B cell (primary cell): ENCODE measurements at regions not wholly inside any gene's neighbourhood (a gene's known extent, or its start where the extent isn't known, plus 50 kb on each side); places are given as distances from the start of the nearest gene placed in this dataset.
"Not testable (repeated sequence)": the region's sequence is repeated elsewhere in the genome, so short reads cannot be mapped to it uniquely, and the experiment has no call there.

Source experiments
- ATAC-seq: fragments of 200-7000 bp; cut with Tn5 transposase; one replicate; pipeline ENCODE4 v1.10.0; 2021; ENCODE audit warnings: low read depth, mild to moderate bottlenecking, moderate number of reproducible peaks, moderate library complexity
- CTCF ChIA-PET: fragments of 350-600 bp; sonication (Branson Sonifier 250); formaldehyde crosslinking; loops from one replicate; lab custom pipeline; 2021; ENCODE audit warnings: antibody characterized with exemption, inconsistent platforms; lab: Charles Lee
- POLR2A ChIA-PET: fragments of 350-600 bp; sonication (Branson Sonifier 250); formaldehyde crosslinking; loops from one replicate; lab custom pipeline; 2021; ENCODE audit warnings: antibody characterized with exemption; lab: Charles Lee
- DNase-seq: peaks from one replicate; pipeline ENCODE4 v3.0.0; 2013
- H2AFZ ChIP-seq: 2 replicates; pipeline ENCODE4 v1.6.1; 2012; ENCODE audit warnings: mild to moderate bottlenecking, low read depth, low read length; ENCODE audit not compliant: insufficient read depth, poor library complexity, severe bottlenecking
- H3K27ac ChIP-seq, 2 donors: 1 replicate in 1 of 2; 2 replicates in 1 of 2; pipeline ENCODE4 v1.5.1; 2012 to 2013; ENCODE audit warnings: low read length in 2 of 2, mild to moderate bottlenecking in 2 of 2, moderate library complexity in 1 of 2
- H3K27me3 ChIP-seq, 4 experiments: fragments of 200-600 bp in 1 of 4; sonication (generic) in 1 of 4; replicated peaks in 1 of 4; 1 replicate in 2 of 4; 2 replicates in 2 of 4; pipeline versions ENCODE4 v1.6.1 to v1.7.0; 2013 to 2016; ENCODE audit warnings: low read length in 3 of 4, mild to moderate bottlenecking in 2 of 4, mixed read lengths in 1 of 4, moderate library complexity in 1 of 4; ENCODE audit not compliant: insufficient read depth in 4 of 4, control insufficient read depth in 3 of 4; ENCODE audit errors: control extremely low read depth in 1 of 4
- H3K36me3 ChIP-seq, 2 experiments: replicated peaks in 1 of 2; 1 replicate in 1 of 2; 2 replicates in 1 of 2; pipeline versions ENCODE4 v1.6.1 to v1.7.1; 2013; ENCODE audit warnings: low read length in 1 of 2; ENCODE audit not compliant: insufficient read depth in 2 of 2, control insufficient read depth in 1 of 2; ENCODE audit errors: control extremely low read depth in 1 of 2, extremely low read depth in 1 of 2
- H3K4me1 ChIP-seq, 2 donors: fragments of 200-600 bp in 1 of 2; sonication (generic) in 1 of 2; 1 replicate in 1 of 2; 2 replicates in 1 of 2; pipeline versions ENCODE4 v1.5.1 to v1.6.1; 2013 to 2017; ENCODE audit warnings: low read length in 2 of 2; ENCODE audit not compliant: control insufficient read depth in 2 of 2, insufficient read depth in 2 of 2
- H3K4me2 ChIP-seq: replicated peaks from 2 replicates; pipeline ENCODE3; 2012; ENCODE audit warnings: mild to moderate bottlenecking, low read depth, low read length; ENCODE audit not compliant: poor library complexity, severe bottlenecking
- H3K4me3 ChIP-seq, 5 experiments: fragments of 200-600 bp in 1 of 5; sonication (generic) in 1 of 5; 1 replicate in 3 of 5; 2 replicates in 2 of 5; pipeline versions ENCODE4 v1.5.1 to v1.7.0; 2011 to 2016; ENCODE audit warnings: low read length in 4 of 5, mild to moderate bottlenecking in 4 of 5, low read depth in 2 of 5, control low read depth in 1 of 5, moderate library complexity in 1 of 5; ENCODE audit not compliant: insufficient read depth in 1 of 5; ENCODE audit errors: control extremely low read depth in 1 of 5, extremely low read depth in 1 of 5
- H3K79me2 ChIP-seq: fragments of 200-600 bp; sonication (generic); one replicate; pipeline ENCODE4 v1.6.0; 2016; ENCODE audit warnings: low read length; ENCODE audit not compliant: control insufficient read depth, insufficient read depth
- H3K9ac ChIP-seq: fragments of 200-600 bp; sonication (generic); 2 replicates; pipeline ENCODE4 v1.6.1; 2017; ENCODE audit warnings: mild to moderate bottlenecking, low read length, moderate library complexity
- H3K9me3 ChIP-seq, 3 donors: one replicate each; pipeline versions ENCODE4 v1.6.1 to v1.7.1; 2013; ENCODE audit warnings: low read length in 2 of 3; ENCODE audit not compliant: control insufficient read depth in 2 of 3, insufficient read depth in 1 of 3; ENCODE audit errors: control extremely low read depth in 1 of 3
- H4K20me1 ChIP-seq: 2 replicates; pipeline ENCODE4 v1.6.0; 2012; ENCODE audit warnings: mild to moderate bottlenecking, low read length; ENCODE audit not compliant: insufficient read depth, control insufficient read depth, poor library complexity, severe bottlenecking
- H3K27ac Mint-ChIP-seq: one replicate; pipeline ENCODE4 v1.8.0; 2021; ENCODE audit warnings: mixed read lengths
- H3K27me3 Mint-ChIP-seq: one replicate; pipeline ENCODE4 v1.8.0; 2021; ENCODE audit warnings: mixed read lengths
- H3K4me1 Mint-ChIP-seq: one replicate; pipeline ENCODE4 v1.8.0; 2021; ENCODE audit warnings: mixed read lengths
- H3K4me3 Mint-ChIP-seq: one replicate; pipeline ENCODE4 v1.8.0; 2021; ENCODE audit warnings: mixed read lengths
- H3K9me3 Mint-ChIP-seq: one replicate; pipeline ENCODE4 v1.8.0; 2022; ENCODE audit warnings: mixed read lengths; ENCODE audit not compliant: insufficient read depth
- CTCF ChIP-seq: fragments of 200-600 bp; IDR thresholded peaks from one replicate; pipeline ENCODE4 v1.8.0; 2022; ENCODE audit warnings: antibody characterized with exemption, mild to moderate bottlenecking
- EZH2 ChIP-seq: IDR thresholded peaks from 2 replicates; pipeline ENCODE4 v1.6.1; 2012; ENCODE audit warnings: borderline replicate concordance, low read depth, mild to moderate bottlenecking, moderate library complexity, low read length; ENCODE audit not compliant: insufficient read depth, poor library complexity, severe bottlenecking
- WGBS: methylation state at CpG from one replicate; pipeline ENCODE4 v1.1.5; 2013; ENCODE audit warnings: missing lambda C conversion rate; ENCODE audit not compliant: insufficient coverage; 5-methylcytosine and 5-hydroxymethylcytosine counted together
- intact Hi-C: fragments of 100-400 bp; cut with micrococcal nuclease; formaldehyde crosslinking; loops from one replicate; pipeline ENCODE4 v1.10.0; 2022

- not testable (repeated sequence) for H3K4me1 Mint-ChIP-seq, H3K4me3 Mint-ChIP-seq
- 91% methylated on average over 3 of the region's 7 CpGs for WGBS
Observed at GRCh38 chr16:73940786-73941185, 355.8 kb upstream of the PSMD7 start.

DNA sequence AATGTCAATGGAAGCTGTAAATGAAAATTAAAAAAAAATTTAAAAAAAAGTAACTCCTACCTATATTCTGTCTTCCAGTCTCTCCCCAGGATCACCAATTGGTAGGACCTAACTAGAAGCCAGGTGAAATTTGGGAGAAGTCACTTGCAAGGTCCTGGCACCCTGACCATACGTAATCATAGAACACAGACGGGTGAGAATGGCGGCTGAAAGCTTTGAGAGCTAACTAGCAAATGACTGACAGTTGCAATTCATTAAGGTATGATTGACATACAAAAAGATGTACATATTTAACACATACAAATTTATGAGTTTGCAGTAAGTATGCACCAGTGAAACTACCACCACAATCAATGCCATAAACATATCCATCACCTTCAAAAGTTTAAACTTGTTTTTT is 372.7 kb upstream of the PSMD7 start:
- Mint-ChIP-seq H3K27me3 (no peaks in the 10 kb centered on the region), H3K4me3 (no peak overlapping the region), H3K9me3 (peaks cover 11% of the 10 kb centered on the region), H3K27ac (no peak overlapping the region), H3K4me1 (no peaks in the 10 kb centered on the region)
- ChIA-PET CTCF (no interaction called here), POLR2A (no interaction called here)
- no peak for TF ChIP-seq CTCF
- TF ChIP-seq EZH2 = no peak
- Histone ChIP-seq H3K4me2 (no peak overlapping the region), H3K79me2 (no peaks in the 10 kb centered on the region), H2AFZ (no peak overlapping the region), H3K9me3 (peaks cover 0 to 8% (median 3%) of the 10 kb centered on the region in 3 donors), H3K27me3 (no peaks in the 10 kb centered on the region), H3K9ac (no peak overlapping the region), H3K36me3 (no peaks in the 10 kb centered on the region), H3K27ac (no peak overlapping the region), H4K20me1 (no peaks in the 10 kb centered on the region), H3K4me1 (no peaks in the 10 kb centered on the region), H3K4me3 (no peak overlapping the region)
- no CpG with 5 or more reads among the region's 3 CpGs for WGBS
- intact Hi-C loops = no loop called here
- no peak for ATAC-seq
- no peak for DNase-seq

More at GRCh38 chr16:73940786-73941185, 355.8 kb upstream of the PSMD7 start:
- H3K4me3 ChIP-seq, POLR2A ChIA-PET, CTCF ChIA-PET, H3K9me3 ChIP-seq, H3K9ac ChIP-seq, H3K4me1 ChIP-seq, H3K27ac Mint-ChIP-seq, ATAC-seq, intact Hi-C loops, H2AFZ ChIP-seq, H3K27me3 Mint-ChIP-seq, H3K27me3 ChIP-seq, H3K4me2 ChIP-seq, H3K36me3 ChIP-seq, DNase-seq, H3K9me3 Mint-ChIP-seq, H3K27ac ChIP-seq, H4K20me1 ChIP-seq, H3K79me2 ChIP-seq: not testable (repeated sequence)
